ENCODE measurements at regions not wholly inside any gene's neighbourhood (a gene's known extent, or its start where the extent isn't known, plus 50 kb on each side); places are given as distances from the start of the nearest gene placed in this dataset.

GRCh38 chrX:36504625-36505024, 503.5 kb upstream of the FAM47C start:
- H3K4me3 ChIP-seq, result no peak overlapping the region
- no peaks in the 10 kb centered on the region for H3K4me1 ChIP-seq
- no peak overlapping the region for H3K27ac ChIP-seq
- no peaks in the 10 kb centered on the region for H3K9me3 ChIP-seq
- no peak for DNase-seq (ENCODE audit: low spot score in 2 of 2)
- no peaks in the 10 kb centered on the region for H3K36me3 ChIP-seq
- intact Hi-C loops (cut with DNase I), result no loop called here
- no peak for TF ChIP-seq CTCF (IDR thresholded peaks at IDR 0.05)
- H3K27me3 ChIP-seq, result no peaks in the 10 kb centered on the region

- Histone ChIP-seq H3K36me3 (no peaks in the 10 kb centered on the region), H3K27me3 (no peaks in the 10 kb centered on the region), H3K9me3 (no peaks in the 10 kb centered on the region), H3K4me3 (no peak overlapping the region), H3K4me1 (no peaks in the 10 kb centered on the region), H3K27ac (no peak overlapping the region)
- intact Hi-C loops (cut with DNase I), result no loop called here
- no peak for DNase-seq (ENCODE audit: low spot score in 2 of 2)
- TF ChIP-seq CTCF (IDR thresholded peaks at IDR 0.05), result no peak
Observed at GRCh38 chrX:36508042-36508441, 500.1 kb upstream of the FAM47C start.

GRCh38 chrX:36510736-36511135, 497.4 kb upstream of the FAM47C start:
- intact Hi-C loops (cut with DNase I), result no loop called here
- Histone ChIP-seq H3K36me3 (no peaks in the 10 kb centered on the region), H3K27ac (no peak overlapping the region), H3K27me3 (no peaks in the 10 kb centered on the region), H3K9me3 (peaks cover 5 to 18% of the 10 kb centered on the region in 2 donors), H3K4me1 (no peaks in the 10 kb centered on the region), H3K4me3 (no peak overlapping the region)
- DNase-seq (ENCODE audit: low spot score in 2 of 2), result no peak
- no peak for TF ChIP-seq CTCF (IDR thresholded peaks at IDR 0.05)

GRCh38 chrX:36528661-36529060, 479.5 kb upstream of the FAM47C start:
- intact Hi-C loops (cut with DNase I), result no loop called here
- H3K27me3 ChIP-seq, result no peaks in the 10 kb centered on the region
- H3K36me3 ChIP-seq, result no peaks in the 10 kb centered on the region
- H3K4me1 ChIP-seq, result no peaks in the 10 kb centered on the region
- TF ChIP-seq CTCF (IDR thresholded peaks at IDR 0.05), result no peak
- no peak overlapping the region for H3K27ac ChIP-seq
- H3K4me3 ChIP-seq, result no peak overlapping the region
- no peaks in the 10 kb centered on the region for H3K9me3 ChIP-seq
- DNase-seq (ENCODE audit: low spot score in 2 of 2), result no peak

- no peaks in the 10 kb centered on the region for H3K9me3 ChIP-seq
- no peak for DNase-seq (ENCODE audit: low spot score in 2 of 2)
- H3K27ac ChIP-seq, result no peak overlapping the region
- no peaks in the 10 kb centered on the region for H3K27me3 ChIP-seq
- no peaks in the 10 kb centered on the region for H3K4me1 ChIP-seq
- H3K36me3 ChIP-seq, result no peaks in the 10 kb centered on the region
- H3K4me3 ChIP-seq, result no peak overlapping the region
- intact Hi-C loops (cut with DNase I), result no loop called here
- no peak for TF ChIP-seq CTCF (IDR thresholded peaks at IDR 0.05)
Observed at GRCh38 chrX:36534900-36535299, 473.3 kb upstream of the FAM47C start.

GRCh38 chrX:36543499-36543898, 464.7 kb upstream of the FAM47C start:
- Histone ChIP-seq H3K4me1 (no peaks in the 10 kb centered on the region), H3K27me3 (no peaks in the 10 kb centered on the region), H3K27ac (no peak overlapping the region), H3K4me3 (no peak overlapping the region), H3K9me3 (no peaks in the 10 kb centered on the region), H3K36me3 (no peaks in the 10 kb centered on the region)
- intact Hi-C loops (cut with DNase I), result no loop called here
- no peak for TF ChIP-seq CTCF (IDR thresholded peaks at IDR 0.05)
- no peak for DNase-seq (ENCODE audit: low spot score in 2 of 2)

Data from ascending aorta (tissue), 2 donors.